Stimulated activated CD4-positive, alpha-beta T cell treated with anti-CD3 and anti-CD28 coated beads, Interleukin-12 subunit alpha, Interleukin-12 subunit beta, amount 100 ng/mL, for 24 hours (primary cell): ENCODE measurements at regions not wholly inside any gene's neighbourhood (a gene's known extent, or its start where the extent isn't known, plus 50 kb on each side); places are given as distances from the start of the nearest gene placed in this dataset.

Experiments
- DNase-seq, 2 experiments: peaks; one replicate each; pipeline ENCODE4 v3.0.0-alpha.2; 2020; ENCODE audit warnings: low read depth in 2 of 2

DNA sequence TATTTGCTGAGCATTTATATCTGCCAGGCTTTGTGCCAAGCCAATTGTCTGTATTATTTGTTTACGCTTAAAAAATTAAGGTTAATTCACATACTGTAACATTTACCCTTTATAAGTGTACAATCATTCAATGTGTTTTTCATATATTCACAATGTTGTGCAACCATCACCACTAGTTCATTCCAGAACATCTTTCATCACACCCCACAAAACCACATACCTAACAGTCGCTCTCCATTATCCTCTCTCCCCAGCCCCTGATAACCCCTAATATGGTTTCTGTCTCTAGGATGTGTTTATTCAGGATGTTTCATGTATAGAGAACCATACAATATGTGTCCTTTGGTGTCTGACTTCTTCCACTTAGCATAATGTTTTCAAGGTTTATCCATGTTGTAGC, 234.1 kb downstream of the INSIG2 start:
- DNase-seq: no peak

DNA sequence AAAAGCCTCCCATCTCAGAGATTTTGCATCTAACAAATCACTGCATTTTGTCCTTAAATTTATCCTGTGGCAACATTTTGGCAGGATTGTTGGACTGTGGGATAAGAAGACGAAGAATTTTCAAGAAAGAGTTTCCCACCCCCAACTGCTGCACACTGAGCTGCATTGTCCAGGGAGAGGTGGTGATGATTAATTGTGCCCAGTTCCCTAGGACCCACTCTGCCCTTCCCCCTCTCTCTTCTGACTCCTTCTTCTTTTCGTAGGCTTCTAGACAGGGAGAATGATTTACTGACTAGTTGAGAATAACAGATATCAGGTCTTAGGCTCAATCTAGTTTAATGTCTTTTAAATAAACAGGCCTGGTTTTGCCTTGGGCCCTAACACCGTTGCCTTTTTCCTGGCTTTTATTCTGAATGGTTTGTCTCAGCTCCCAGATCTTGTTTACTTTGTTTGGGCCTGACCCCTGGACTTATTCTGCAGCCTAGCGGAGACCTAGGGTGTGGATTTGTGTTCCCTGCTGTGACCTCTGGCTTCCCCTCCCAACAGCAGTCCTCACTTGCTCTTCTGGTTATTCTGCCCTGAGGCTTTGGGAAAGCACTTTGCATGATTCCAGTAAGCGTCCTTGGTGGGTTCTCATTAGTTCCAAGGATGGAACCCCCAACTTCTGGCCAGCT, 233.3 kb downstream of the INSIG2 start:
- DNase-seq: no peak

- DNase-seq: no peak
Measured at GRCh38 chr2:118320658-118321057, 232.4 kb downstream of the INSIG2 start.

GRCh38 chr2:118320196-118320595, 231.9 kb downstream of the INSIG2 start:
- no peak for DNase-seq

- no peak for DNase-seq
Measured at GRCh38 chr2:118319271-118319684, 231.0 kb downstream of the INSIG2 start.

- no peak for DNase-seq
Measured at GRCh38 chr2:118315606-118316005, 227.3 kb downstream of the INSIG2 start.

DNA sequence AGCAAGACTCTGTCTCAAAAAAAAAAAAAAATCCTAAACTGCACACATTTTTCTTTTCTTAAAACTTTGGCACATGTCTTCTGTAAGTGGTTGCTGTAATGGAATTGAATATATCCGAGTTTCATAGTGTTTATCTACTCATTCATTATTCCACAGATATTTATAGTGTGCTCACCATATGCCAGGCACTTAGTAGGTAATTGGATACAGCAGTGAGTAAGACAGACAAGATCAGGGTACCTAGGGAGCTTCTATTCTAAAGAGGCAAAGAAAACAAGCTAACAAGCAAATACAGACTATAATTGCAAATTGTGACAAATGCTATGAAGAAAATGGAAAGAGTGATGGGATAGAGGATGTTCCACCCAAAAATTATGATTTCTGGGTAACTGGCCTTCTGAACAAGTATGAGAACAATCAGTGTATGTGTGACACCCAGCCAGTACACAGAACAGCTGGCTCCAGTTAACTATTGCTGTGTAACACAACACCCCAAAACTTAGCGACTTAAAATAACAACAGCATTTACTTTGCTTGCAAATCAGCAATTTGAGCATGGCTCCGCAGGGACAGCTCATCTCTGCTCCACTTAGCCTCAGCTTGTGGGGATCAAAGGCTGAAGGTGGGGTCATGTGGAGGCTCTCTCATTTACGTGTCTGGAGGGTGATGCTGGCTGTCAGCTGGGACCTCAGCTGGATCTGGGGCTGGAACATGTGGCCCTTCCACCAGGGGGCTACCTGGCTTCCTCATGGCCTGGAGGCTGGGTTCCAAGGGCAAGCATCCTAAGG, 224.9 kb downstream of the INSIG2 start:
- no peak for DNase-seq

DNA sequence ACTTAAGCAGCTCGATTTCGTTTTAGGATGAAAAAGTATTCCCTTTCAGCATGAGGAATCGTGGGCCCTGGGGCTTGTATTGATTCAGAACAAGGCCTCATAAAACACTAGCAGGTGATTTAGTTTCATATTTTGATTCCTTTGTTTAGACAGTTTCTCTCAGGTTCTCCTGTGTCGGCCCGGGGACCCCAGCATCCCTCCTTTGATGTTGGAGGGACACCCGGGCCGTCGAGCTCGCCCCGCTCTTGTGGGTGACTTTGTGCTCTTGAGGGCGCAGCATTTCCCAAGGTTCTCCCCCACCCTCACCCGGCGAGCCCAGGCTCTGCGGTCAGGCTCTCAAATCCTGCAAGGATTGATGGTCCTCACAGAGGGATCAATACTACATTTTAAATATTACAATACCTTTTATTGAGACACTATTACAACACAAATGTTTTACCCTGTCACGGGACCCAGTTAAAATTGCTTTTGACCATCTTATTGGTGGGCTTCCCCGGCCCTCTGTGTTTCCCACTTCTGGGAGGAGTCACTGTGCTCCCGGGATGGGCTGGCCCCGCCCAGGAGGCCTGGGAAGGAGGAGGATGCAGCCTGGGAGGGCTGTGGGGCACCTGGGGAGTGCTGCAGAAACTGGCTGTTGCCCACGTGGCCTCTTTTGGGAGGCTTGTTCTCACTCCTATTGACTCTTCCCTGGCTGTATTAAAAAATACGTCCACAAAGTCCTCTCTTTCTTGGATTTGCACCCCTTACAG, 222.6 kb downstream of the INSIG2 start:
- no peak for DNase-seq

GRCh38 chr2:118309946-118310680, 221.8 kb downstream of the INSIG2 start:
- DNase-seq: peak; percentile 28 to 40

DNA sequence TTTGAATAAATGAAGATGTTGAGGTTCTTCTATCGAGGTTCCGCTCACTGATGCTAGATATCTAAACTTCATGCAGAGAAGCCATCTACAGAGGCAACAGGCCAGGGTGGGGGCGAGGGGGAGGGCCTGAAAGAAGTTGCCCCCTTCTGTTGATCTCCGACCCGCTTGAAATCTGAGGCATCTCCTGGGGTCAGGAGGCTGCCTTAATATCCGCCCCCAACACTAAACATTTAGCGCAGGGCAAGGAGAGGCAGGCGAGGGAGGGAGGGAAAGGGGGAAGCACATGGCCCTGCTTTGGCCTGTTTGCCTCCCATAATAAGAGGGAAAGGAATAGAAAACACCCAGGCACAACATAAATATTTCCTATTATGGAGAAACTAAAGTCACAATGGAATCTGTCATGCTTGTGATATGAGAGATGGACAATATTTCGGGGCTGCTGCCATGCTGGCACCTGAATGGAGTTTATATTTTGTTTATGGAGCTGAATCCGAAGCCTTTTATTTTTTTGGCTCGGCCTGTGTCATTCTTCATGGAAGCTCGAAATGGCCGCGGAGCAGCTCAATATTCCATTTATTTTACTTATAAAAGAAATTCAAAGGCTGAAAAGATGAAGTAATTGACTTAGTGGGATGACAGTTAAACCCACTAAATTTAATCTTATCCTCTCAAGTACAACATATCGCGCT, 221.1 kb downstream of the INSIG2 start:
- no peak for DNase-seq

- no peak for DNase-seq
Measured at GRCh38 chr2:118307864-118308263, 219.6 kb downstream of the INSIG2 start.

- DNase-seq: no peak
Measured at GRCh38 chr2:118301248-118301647, 213.0 kb downstream of the INSIG2 start.

DNA sequence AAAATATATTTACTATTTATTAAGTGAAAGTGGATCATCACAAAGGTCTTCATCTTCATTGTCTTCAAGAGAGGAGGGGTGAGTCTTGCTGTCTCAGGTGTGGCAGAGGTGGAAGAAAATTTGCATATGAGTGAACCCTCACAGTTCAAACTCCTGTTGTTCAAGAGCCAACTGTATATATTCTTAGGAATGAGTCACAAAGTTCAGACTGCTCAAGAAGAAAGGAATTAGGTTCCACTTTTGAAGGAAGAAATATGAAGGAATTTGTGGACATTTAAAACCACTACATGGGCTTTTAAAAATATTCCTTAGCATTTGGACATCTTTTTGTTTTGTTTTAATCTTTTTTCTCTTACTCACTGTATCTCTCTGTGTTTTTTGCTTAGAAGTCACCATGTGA, 212.6 kb downstream of the INSIG2 start:
- DNase-seq: no peak

DNA sequence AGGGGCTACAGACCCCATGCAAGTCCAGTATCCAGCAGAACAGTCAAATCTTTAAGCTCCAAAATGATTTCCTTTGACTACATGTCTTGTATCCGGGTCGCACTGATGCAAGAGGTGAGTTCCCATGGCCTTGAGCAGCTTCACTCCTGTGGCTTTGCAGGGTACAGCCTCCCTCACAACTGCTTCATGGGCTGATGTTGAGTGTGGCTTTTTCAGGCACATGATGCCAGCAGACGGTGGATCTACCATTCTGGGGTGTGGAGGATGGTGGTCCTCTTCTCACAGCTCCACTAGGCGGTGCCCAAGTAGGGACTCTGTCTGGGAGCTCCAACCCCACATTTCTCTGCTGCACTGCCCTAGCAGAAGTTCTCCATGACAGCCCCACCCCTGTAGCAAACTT, 208.4 kb downstream of the INSIG2 start:
- no peak for DNase-seq

GRCh38 chr2:118295592-118296390, 207.5 kb downstream of the INSIG2 start:
- no peak for DNase-seq

DNA sequence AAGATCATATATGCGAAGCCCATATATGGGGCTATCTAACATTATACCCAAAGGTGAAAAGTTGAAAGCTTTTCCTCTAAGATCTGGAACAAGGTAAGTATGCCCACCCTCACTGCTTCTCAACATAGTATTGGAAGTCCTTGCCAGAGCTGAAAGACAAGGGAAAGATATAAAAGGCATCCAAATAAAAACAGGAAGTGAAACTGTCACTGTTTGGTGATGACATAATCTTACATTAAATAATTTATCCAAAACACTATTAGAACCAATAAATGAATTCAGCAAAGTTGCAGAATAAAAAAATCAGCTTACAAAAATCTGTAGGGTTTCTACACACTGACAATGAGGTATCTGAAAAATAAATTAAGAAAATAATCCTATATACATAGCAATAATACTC, 205.8 kb downstream of the INSIG2 start:
- no peak for DNase-seq

- no peak for DNase-seq
Measured at GRCh38 chr2:118292991-118293390, 204.7 kb downstream of the INSIG2 start.

GRCh38 chr2:118291251-118291880, 203.1 kb downstream of the INSIG2 start:
- DNase-seq: no peak

DNA sequence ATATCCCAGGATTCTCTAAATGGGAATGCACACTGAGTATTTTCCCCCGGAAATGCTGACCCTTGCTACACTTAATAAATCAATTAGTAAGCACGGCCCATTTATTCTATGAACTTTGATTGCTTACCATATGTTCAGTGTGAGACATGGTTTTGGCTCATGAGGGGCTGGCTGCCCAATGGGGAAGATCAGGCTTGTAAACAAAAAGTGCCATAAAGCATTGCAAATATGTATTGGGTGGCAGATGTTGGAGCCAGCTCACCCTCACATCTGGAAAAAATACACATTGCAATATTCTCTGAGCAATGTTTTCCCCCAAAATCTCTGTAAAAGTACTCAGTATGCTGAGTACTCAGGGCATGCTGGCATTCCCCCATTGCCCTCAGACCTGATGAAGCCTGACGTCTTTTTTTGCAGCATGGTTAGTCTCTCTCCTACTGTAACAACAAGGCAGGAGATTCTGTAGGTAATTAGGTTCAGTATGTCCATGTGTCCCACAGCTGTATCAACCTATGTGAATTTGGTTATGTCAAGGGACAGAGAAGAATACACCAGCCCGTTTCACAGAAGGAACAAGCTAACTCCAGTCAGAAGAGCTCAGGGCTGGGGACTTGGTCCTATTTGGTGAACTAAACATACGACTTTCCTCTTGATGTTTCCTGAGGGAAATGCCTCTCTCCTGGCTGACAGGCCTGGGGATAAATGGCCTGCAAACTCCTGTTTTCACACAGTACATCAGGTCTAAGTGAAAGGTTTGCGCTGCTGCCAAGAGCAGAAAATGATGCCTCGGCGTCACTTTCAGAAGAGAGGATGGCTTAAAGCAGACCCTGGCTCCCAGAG, 202.4 kb downstream of the INSIG2 start:
- no peak for DNase-seq
